Esophagus squamous epithelium (tissue), 4 donors: ENCODE measurements at regions not wholly inside any gene's neighbourhood (a gene's known extent, or its start where the extent isn't known, plus 50 kb on each side); places are given as distances from the start of the nearest gene placed in this dataset.

Experiments used
- POLR2A ChIP-seq, 4 donors: fragments of 450-650 bp; IDR thresholded peaks; one replicate each; pipeline ENCODE4 v1.6.1; 2017; ENCODE audit warnings: antibody characterized with exemption in 4 of 4, mild to moderate bottlenecking in 4 of 4, moderate library complexity in 3 of 4
- TF ChIP-seq, protein P1 (sequence below), 6 experiments: fragments of 450-650 bp in 4 of 6; fragments of 200-600 bp in 2 of 6; sonication (generic) in 2 of 6; IDR thresholded peaks; one replicate each; pipeline ENCODE4 v1.5.1; 2016 to 2019; ENCODE audit warnings: antibody characterized with exemption in 6 of 6, mild to moderate bottlenecking in 4 of 6, moderate library complexity in 4 of 6

GRCh38 chr5:57940236-57940635 lies 457.6 kb upstream of the ACTBL2 start:
- TF ChIP-seq POLR2A (IDR thresholded peaks at IDR 0.05) = no peak
- TF ChIP-seq, protein P1, sequence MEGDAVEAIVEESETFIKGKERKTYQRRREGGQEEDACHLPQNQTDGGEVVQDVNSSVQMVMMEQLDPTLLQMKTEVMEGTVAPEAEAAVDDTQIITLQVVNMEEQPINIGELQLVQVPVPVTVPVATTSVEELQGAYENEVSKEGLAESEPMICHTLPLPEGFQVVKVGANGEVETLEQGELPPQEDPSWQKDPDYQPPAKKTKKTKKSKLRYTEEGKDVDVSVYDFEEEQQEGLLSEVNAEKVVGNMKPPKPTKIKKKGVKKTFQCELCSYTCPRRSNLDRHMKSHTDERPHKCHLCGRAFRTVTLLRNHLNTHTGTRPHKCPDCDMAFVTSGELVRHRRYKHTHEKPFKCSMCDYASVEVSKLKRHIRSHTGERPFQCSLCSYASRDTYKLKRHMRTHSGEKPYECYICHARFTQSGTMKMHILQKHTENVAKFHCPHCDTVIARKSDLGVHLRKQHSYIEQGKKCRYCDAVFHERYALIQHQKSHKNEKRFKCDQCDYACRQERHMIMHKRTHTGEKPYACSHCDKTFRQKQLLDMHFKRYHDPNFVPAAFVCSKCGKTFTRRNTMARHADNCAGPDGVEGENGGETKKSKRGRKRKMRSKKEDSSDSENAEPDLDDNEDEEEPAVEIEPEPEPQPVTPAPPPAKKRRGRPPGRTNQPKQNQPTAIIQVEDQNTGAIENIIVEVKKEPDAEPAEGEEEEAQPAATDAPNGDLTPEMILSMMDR (IDR thresholded peaks at IDR 0.05) = no peak
